ENCODE measurements at regions not wholly inside any gene's neighbourhood (a gene's known extent, or its start where the extent isn't known, plus 50 kb on each side); places are given as distances from the start of the nearest gene placed in this dataset.

DNA sequence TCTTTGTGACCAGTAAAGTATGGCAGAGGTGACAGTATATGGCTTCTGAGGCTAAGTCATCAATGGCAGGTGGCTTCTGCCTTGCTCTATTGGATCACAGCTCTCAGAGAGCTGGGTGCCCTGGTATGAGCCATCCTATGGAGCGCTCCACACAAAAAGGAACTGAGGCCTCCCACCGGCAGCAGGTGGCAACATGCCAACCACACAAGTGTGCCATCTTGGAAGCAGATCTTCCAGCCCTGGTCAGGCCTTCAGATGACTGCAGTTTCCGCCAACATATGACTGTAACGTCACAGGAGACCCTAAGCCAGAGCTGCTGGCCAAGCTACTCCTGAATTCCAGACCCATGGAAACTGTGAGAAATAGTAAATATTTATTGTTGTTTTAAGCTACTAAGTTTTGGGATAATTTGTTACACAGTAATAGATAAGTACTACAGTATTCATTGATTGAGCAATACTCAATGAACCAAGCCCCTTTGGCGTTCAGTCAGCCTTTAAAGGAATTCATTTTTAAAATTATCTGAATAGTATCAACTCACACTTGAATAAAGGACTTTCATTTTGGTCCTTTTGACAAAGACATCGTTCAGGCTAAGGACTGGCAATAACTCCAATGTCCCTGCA lies 69.4 kb upstream of the LHX1 start:
- DNase-seq = no peak
- intact Hi-C loops (cut with DNase I; ENCODE audit: low total_unique reads) = no loop called here
- Histone ChIP-seq H3K9me3 (peaks cover 0 to 9% (median 0%) of the 10 kb centered on the region in 3 donors), H3K36me3 (no peaks in the 10 kb centered on the region), H3K4me3 (no peak overlapping the region), H3K4me1 (no peaks in the 10 kb centered on the region), H3K27ac (no peak overlapping the region), H3K27me3 (peaks cover 0 to 52% of the 10 kb centered on the region in 2 donors)
- TF ChIP-seq, protein P1, sequence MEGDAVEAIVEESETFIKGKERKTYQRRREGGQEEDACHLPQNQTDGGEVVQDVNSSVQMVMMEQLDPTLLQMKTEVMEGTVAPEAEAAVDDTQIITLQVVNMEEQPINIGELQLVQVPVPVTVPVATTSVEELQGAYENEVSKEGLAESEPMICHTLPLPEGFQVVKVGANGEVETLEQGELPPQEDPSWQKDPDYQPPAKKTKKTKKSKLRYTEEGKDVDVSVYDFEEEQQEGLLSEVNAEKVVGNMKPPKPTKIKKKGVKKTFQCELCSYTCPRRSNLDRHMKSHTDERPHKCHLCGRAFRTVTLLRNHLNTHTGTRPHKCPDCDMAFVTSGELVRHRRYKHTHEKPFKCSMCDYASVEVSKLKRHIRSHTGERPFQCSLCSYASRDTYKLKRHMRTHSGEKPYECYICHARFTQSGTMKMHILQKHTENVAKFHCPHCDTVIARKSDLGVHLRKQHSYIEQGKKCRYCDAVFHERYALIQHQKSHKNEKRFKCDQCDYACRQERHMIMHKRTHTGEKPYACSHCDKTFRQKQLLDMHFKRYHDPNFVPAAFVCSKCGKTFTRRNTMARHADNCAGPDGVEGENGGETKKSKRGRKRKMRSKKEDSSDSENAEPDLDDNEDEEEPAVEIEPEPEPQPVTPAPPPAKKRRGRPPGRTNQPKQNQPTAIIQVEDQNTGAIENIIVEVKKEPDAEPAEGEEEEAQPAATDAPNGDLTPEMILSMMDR (IDR thresholded peaks at IDR 0.05) = no peak

DNA sequence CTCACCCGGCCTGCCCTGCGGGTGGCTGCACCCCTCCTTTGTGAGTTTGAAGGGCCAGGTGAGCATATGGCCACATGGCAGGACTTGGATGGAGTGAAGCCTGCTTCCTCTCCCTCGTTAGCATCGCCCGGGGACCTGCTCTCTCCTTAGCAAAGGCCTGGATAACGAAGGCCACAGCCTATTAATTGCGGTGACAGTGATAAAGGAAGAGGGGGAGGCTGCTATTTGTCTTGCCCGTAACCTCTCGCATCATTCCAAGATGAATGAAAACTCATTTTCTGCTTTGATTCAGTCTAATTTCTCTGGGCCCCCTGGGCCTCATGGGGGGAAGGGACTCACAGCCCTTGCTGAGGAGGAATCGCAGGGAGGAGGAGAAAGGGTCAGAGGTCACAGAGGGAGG lies 68.5 kb upstream of the LHX1 start:
- intact Hi-C loops (cut with DNase I; ENCODE audit: low total_unique reads) = no loop called here
- H3K4me3 ChIP-seq = no peak overlapping the region
- no peaks in the 10 kb centered on the region for H3K36me3 ChIP-seq
- peaks cover 0 to 9% (median 0%) of the 10 kb centered on the region in 3 donors for H3K9me3 ChIP-seq
- no peak for DNase-seq
- peaks cover 0 to 47% of the 10 kb centered on the region in 2 donors for H3K27me3 ChIP-seq
- TF ChIP-seq, protein P1 (IDR thresholded peaks at IDR 0.05) = no peak
- H3K27ac ChIP-seq = no peak overlapping the region
- no peaks in the 10 kb centered on the region for H3K4me1 ChIP-seq

DNA sequence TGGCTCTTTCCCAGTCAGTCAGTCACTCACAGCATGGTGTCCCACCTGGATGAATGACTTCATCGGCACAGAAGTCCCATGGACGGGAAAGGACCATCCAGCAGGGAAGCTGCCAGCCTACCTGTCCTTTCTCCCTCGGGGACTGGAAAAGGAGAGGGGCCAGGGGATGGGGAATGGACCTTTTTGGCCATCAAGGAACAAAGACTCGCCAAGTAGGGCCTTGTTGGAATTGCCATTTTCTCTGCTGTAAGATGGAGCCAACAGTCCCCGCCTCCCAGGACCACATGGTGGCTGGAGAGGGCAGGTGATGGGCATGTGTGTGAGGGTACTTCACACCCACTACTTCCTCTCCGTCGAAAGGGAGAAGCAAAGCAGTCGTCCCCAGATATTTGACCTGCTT lies 67.8 kb upstream of the LHX1 start:
- Histone ChIP-seq H3K4me1 (no peaks in the 10 kb centered on the region), H3K27ac (no peak overlapping the region), H3K36me3 (no peaks in the 10 kb centered on the region), H3K27me3 (peaks cover 0 to 42% of the 10 kb centered on the region in 2 donors), H3K4me3 (no peak overlapping the region), H3K9me3 (peaks cover 0 to 9% (median 0%) of the 10 kb centered on the region in 3 donors)
- intact Hi-C loops (cut with DNase I; ENCODE audit: low total_unique reads) = no loop called here
- DNase-seq = no peak
- TF ChIP-seq, protein P1 (IDR thresholded peaks at IDR 0.05) = no peak

DNA sequence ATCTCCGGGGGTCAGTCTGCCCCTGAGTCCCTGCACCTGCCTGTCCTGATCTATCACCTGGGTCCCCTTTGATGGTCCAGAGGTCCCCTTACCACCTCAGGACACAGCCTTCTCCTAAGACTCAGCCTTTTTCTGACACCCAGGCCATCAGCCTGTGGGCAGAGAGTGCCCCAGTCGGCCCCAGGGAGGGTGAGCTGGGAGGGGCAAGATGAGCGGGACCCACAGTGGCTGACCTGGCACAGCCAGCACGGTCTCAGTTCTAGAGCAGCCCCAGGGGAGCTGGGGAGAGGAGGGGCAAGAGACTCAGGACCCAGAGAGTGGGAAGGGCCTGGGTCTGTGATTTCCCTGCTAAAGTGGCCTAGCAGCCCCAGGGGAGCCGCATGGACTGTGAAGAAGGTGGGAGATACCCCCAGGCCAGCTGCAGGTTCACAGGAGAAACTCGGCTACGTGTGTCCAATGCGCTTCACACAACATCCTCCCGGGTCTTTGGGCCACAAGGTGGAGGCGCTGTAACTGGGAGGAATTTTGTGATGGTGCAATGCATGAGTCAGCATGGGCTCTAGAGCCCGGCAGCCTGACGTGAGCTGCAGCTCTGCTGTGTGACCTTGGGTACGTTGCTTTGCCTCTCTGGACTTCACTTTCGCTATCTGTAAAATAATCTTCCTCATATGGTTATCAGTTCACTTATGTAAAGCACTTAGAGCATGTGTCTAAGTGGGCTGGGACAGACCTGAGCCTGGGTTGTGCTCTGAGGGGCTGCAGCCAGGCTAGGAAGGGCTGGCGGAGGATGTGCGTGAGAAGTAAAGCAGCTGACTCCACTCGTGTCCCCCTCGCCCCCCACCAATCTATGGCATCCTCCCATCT lies 67.2 kb upstream of the LHX1 start:
- Histone ChIP-seq H3K27me3 (peaks cover 0 to 39% of the 10 kb centered on the region in 2 donors), H3K9me3 (peaks cover 0 to 9% (median 0%) of the 10 kb centered on the region in 3 donors), H3K4me1 (no peaks in the 10 kb centered on the region), H3K27ac (no peak overlapping the region), H3K36me3 (no peaks in the 10 kb centered on the region), H3K4me3 (no peak overlapping the region)
- intact Hi-C loops (cut with DNase I; ENCODE audit: low total_unique reads) = no loop called here
- no peak for DNase-seq
- TF ChIP-seq, protein P1 (IDR thresholded peaks at IDR 0.05) = no peak

DNA sequence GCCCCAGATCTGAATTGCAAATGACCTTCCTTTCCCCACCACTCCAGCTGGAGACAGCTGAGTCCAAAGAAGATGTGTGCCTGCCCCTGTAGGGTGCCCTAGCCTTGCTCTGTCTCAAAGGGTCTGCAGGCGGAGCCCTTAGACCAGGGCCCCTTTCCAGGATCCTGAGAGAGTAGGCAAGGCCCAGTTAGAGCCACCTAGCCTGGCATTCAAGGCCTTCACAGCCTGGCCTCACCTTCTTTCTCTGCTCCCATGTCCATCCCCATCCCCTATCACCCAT lies 66.6 kb upstream of the LHX1 start:
- DNase-seq = no peak
- intact Hi-C loops (cut with DNase I; ENCODE audit: low total_unique reads) = no loop called here

More for the DNA sequence above, 66.6 kb upstream of the LHX1 start:
- peaks cover 0 to 9% (median 0%) of the 10 kb centered on the region in 3 donors for H3K9me3 ChIP-seq
- TF ChIP-seq, protein P1 (IDR thresholded peaks at IDR 0.05) = no peak
- peaks cover 0 to 35% of the 10 kb centered on the region in 2 donors for H3K27me3 ChIP-seq
- H3K36me3 ChIP-seq = no peaks in the 10 kb centered on the region
- no peak overlapping the region for H3K4me3 ChIP-seq
- H3K4me1 ChIP-seq = no peaks in the 10 kb centered on the region
- H3K27ac ChIP-seq = no peak overlapping the region
